Nephron (organoid): ENCODE measurements at regions not wholly inside any gene's neighbourhood (a gene's known extent, or its start where the extent isn't known, plus 50 kb on each side); places are given as distances from the start of the nearest gene placed in this dataset.

ENCODE experiments used
- H3K27ac Mint-ChIP-seq, 3 experiments: 2 replicates each; pipeline ENCODE4 v1.8.0; 2020; ENCODE audit warnings: mixed read lengths in 3 of 3, mild to moderate bottlenecking in 2 of 3, moderate library complexity in 1 of 3
- H3K27me3 Mint-ChIP-seq: 2 replicates; pipeline ENCODE4 v1.8.0; 2021; ENCODE audit warnings: low read depth, mild to moderate bottlenecking, moderate library complexity, mixed read lengths
- H3K36me3 Mint-ChIP-seq: 2 replicates; pipeline ENCODE4 v1.8.0; 2020; ENCODE audit warnings: low read depth, mixed read lengths
- H3K4me1 Mint-ChIP-seq: 2 replicates; pipeline ENCODE4 v1.8.0; 2020; ENCODE audit warnings: mixed read lengths
- H3K4me3 Mint-ChIP-seq, 3 experiments: 2 replicates each; pipeline ENCODE4 v1.8.0; 2020; ENCODE audit warnings: mild to moderate bottlenecking in 3 of 3, mixed read lengths in 3 of 3, moderate library complexity in 2 of 3
- H3K9me3 Mint-ChIP-seq: 2 replicates; pipeline ENCODE4 v1.8.0; 2020; ENCODE audit warnings: mixed read lengths
- CTCF ChIP-seq, 3 experiments: fragments of 200-600 bp; sonication (generic); IDR thresholded peaks; one replicate each; pipeline ENCODE4 v1.5.0; 2021; ENCODE audit warnings: antibody characterized with exemption in 3 of 3; ENCODE audit not compliant: unreplicated experiment in 3 of 3

- H3K36me3 Mint-ChIP-seq: no peaks in the 10 kb centered on the region
- peaks cover 56% of the 10 kb centered on the region for H3K27me3 Mint-ChIP-seq
- TF ChIP-seq CTCF (IDR thresholded peaks at IDR 0.05; ENCODE audit: unreplicated experiment in 3 of 3): no peak
- peak overlapping the region in 1 of 3 experiments; percentile 8 for H3K27ac Mint-ChIP-seq
- H3K4me1 Mint-ChIP-seq: peaks cover 37% of the 10 kb centered on the region
- peak overlapping the region; percentile 86 to 90 (median 90) for H3K4me3 Mint-ChIP-seq
- H3K9me3 Mint-ChIP-seq: peaks cover 4% of the 10 kb centered on the region
These were observed 132.8 kb upstream of the MYO16 start for GRCh38 chr13:108496362-108497210.

GRCh38 chr13:108500711-108501110 is 128.7 kb upstream of the MYO16 start:
- peaks cover 34% of the 10 kb centered on the region for H3K27me3 Mint-ChIP-seq
- peaks cover 37% of the 10 kb centered on the region for H3K4me1 Mint-ChIP-seq

GRCh38 chr13:108508263-108508662 is 121.1 kb upstream of the MYO16 start:
- H3K27me3 Mint-ChIP-seq: no peaks in the 10 kb centered on the region
- H3K4me3 Mint-ChIP-seq: no peak overlapping the region
- no peaks in the 10 kb centered on the region for H3K4me1 Mint-ChIP-seq
- no peaks in the 10 kb centered on the region for H3K36me3 Mint-ChIP-seq
- peaks cover 16% of the 10 kb centered on the region for H3K9me3 Mint-ChIP-seq
- TF ChIP-seq CTCF (IDR thresholded peaks at IDR 0.05; ENCODE audit: unreplicated experiment in 3 of 3): peak; percentile 25 to 44 (median 37)
- H3K27ac Mint-ChIP-seq: no peak overlapping the region

More at GRCh38 chr13:108500711-108501110, 128.7 kb upstream of the MYO16 start:
- Mint-ChIP-seq H3K9me3 (no peaks in the 10 kb centered on the region), H3K4me3 (peak overlapping the region in 1 of 3 experiments; percentile 6), H3K27ac (no peak overlapping the region), H3K36me3 (no peaks in the 10 kb centered on the region)
- TF ChIP-seq CTCF (IDR thresholded peaks at IDR 0.05; ENCODE audit: unreplicated experiment in 3 of 3): no peak

- peaks cover 23% of the 10 kb centered on the region for H3K4me1 Mint-ChIP-seq
- no peak for TF ChIP-seq CTCF (IDR thresholded peaks at IDR 0.05; ENCODE audit: unreplicated experiment in 3 of 3)
- no peaks in the 10 kb centered on the region for H3K27me3 Mint-ChIP-seq
- H3K9me3 Mint-ChIP-seq: no peaks in the 10 kb centered on the region
- peak overlapping the region in 2 of 3 experiments; percentile 8 to 57 for H3K27ac Mint-ChIP-seq
- H3K36me3 Mint-ChIP-seq: no peaks in the 10 kb centered on the region
- no peak overlapping the region for H3K4me3 Mint-ChIP-seq
These were observed 103.6 kb upstream of the MYO16 start for GRCh38 chr13:108525827-108526226.

- Mint-ChIP-seq H3K27ac (peak overlapping the region in 1 of 3 experiments; percentile 8), H3K27me3 (no peaks in the 10 kb centered on the region), H3K4me3 (no peak overlapping the region), H3K36me3 (no peaks in the 10 kb centered on the region), H3K9me3 (no peaks in the 10 kb centered on the region), H3K4me1 (peaks cover 28% of the 10 kb centered on the region)
- TF ChIP-seq CTCF (IDR thresholded peaks at IDR 0.05; ENCODE audit: unreplicated experiment in 3 of 3): no peak
These were observed 103.1 kb upstream of the MYO16 start for GRCh38 chr13:108526286-108526685.

GRCh38 chr13:108527844-108528243 is 101.6 kb upstream of the MYO16 start:
- Mint-ChIP-seq H3K36me3 (no peaks in the 10 kb centered on the region), H3K27me3 (no peaks in the 10 kb centered on the region)

More at GRCh38 chr13:108527844-108528243, 101.6 kb upstream of the MYO16 start:
- H3K4me1 Mint-ChIP-seq: peaks cover 28% of the 10 kb centered on the region
- no peak overlapping the region for H3K4me3 Mint-ChIP-seq
- no peaks in the 10 kb centered on the region for H3K9me3 Mint-ChIP-seq
- H3K27ac Mint-ChIP-seq: peak overlapping the region in 1 of 3 experiments; percentile 33
- no peak for TF ChIP-seq CTCF (IDR thresholded peaks at IDR 0.05; ENCODE audit: unreplicated experiment in 3 of 3)
